CD4-positive, alpha-beta T cell treated with Interleukin-4 for 4 hours (primary cell): ENCODE measurements at regions not wholly inside any gene's neighbourhood (a gene's known extent, or its start where the extent isn't known, plus 50 kb on each side); places are given as distances from the start of the nearest gene placed in this dataset.

ENCODE experiments used
- DNase-seq: peaks from one replicate; pipeline ENCODE4 v3.0.0-alpha.2; 2020

- DNase-seq: no peak
Observed at GRCh38 chr4:59938166-59938565, 1262.0 kb upstream of the ADGRL3 start.

DNA sequence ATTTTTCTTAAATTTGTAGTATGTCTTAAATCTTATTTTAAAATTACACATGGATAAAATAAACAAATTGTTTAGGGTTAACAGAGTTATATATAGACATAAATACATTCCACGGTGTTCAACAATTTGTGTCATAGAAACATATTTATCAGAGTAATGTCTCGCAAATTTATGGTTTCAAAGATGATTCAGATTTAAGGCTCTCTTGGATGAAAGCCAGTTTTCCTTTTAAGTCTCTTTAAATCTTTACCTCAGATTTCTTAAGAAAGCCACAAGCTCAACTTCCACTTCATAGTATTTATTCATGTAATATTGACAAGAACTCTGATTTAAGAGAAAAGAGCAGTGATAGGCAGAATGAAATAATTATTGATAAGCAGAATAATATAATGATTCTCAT, 1254.8 kb upstream of the ADGRL3 start:
- DNase-seq: no peak

GRCh38 chr4:59945716-59946115, 1254.4 kb upstream of the ADGRL3 start:
- DNase-seq: no peak

- DNase-seq: no peak
Observed at GRCh38 chr4:59956366-59956765, 1243.8 kb upstream of the ADGRL3 start.

- DNase-seq: no peak
Observed at GRCh38 chr4:59960143-59960542, 1240.0 kb upstream of the ADGRL3 start.

GRCh38 chr4:59966758-59967157, 1233.4 kb upstream of the ADGRL3 start:
- no peak for DNase-seq

GRCh38 chr4:59968796-59969195, 1231.3 kb upstream of the ADGRL3 start:
- DNase-seq: no peak

- no peak for DNase-seq
Observed at GRCh38 chr4:59969909-59970308, 1230.2 kb upstream of the ADGRL3 start.

DNA sequence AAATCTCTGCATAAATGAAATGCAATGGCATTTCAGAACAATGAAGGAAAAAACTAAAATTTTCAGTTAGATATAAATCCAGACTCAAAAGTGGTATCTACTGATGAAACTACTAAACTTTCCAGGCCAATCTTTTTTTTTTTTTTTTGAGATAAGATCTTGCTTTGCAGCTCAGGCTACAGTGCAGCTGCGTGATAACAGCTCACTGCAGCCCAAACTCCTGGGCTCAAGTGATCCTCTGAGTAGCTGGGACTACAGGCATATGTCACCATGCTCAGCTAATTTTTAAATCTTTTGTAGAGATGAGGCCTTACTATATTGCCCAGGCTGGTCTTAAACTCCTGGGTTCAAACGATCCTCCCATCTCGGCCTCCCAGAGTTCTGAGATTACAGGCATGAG, 1228.2 kb upstream of the ADGRL3 start:
- DNase-seq: no peak

GRCh38 chr4:59973492-59973891, 1226.6 kb upstream of the ADGRL3 start:
- no peak for DNase-seq

- DNase-seq: no peak
Observed at GRCh38 chr4:59979061-59979460, 1221.1 kb upstream of the ADGRL3 start.

- DNase-seq: no peak
Observed at GRCh38 chr4:59983852-59984251, 1216.3 kb upstream of the ADGRL3 start.

GRCh38 chr4:59987289-59987688, 1212.8 kb upstream of the ADGRL3 start:
- DNase-seq: no peak

DNA sequence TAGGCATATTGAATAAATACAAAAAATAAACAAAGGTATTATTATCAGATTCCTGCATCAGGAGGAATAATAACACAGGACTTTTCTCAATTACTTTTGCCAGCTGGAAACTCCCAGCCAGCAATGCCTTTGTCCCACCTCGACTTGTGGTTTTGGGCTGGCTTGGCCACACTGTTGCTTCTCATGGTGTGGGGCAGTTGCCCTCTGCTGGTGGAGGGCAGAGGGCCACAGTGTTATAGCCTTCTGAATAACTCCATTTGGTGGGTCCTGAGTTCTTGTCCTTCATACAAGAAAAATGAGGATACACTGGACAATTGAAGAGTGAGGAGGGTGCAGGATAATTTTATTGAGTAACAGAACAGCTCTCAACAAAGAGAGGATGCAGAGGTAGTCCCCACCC, 1206.0 kb upstream of the ADGRL3 start:
- DNase-seq: no peak

GRCh38 chr4:60002603-60003337, 1197.4 kb upstream of the ADGRL3 start:
- DNase-seq: no peak

DNA sequence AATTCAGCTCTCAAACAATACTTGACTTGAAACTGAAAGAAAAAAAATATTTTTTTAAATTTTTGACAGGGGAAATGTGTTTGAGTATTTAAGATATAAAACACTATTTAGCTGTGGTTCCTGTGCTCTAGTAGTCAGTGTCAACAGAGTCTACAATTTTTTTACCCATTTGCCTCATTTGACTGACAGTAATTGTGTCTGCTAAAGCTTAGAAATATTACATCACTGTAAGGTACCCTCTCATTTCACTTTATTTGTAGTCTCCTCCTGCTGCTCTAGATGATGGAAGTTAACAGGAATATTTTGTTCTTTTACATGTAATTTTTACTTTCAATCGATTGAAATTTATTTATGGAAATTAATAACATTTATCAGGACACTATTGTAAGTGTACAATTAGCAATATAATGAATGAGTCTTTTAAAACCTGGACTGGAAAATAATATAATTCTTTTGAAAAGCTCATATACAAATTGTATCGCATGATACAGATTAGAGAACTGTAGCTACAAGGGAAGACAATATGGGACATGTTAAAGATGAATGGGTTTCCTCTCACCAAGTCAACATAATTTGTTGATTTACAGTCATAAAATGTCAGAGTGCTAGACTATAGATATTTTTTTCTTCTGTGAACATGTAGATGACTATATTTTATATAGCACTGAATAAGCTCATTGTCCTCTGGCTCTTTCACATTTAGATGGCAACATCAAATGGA, 1186.5 kb upstream of the ADGRL3 start:
- DNase-seq: no peak

- no peak for DNase-seq
Observed at GRCh38 chr4:60016971-60017370, 1183.2 kb upstream of the ADGRL3 start.

DNA sequence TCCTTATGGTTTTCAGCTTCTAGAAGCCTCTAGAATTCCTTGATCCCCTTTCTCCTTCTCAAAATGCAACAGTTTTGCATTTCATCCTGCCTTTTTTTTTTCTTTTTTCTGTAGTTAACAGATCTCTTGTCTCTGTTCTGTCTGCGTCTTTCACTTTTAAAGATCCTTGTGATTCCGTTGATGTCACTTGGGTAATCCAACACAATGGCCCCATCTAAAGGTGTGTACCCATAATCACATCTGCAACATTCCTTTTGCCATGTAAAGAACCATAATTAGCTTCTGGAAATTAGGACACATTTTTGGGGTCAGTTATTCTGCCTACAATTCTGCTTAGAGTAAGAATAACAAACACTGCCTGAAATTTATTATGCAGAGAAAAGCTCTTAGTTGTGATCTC, 1180.9 kb upstream of the ADGRL3 start:
- DNase-seq: no peak

DNA sequence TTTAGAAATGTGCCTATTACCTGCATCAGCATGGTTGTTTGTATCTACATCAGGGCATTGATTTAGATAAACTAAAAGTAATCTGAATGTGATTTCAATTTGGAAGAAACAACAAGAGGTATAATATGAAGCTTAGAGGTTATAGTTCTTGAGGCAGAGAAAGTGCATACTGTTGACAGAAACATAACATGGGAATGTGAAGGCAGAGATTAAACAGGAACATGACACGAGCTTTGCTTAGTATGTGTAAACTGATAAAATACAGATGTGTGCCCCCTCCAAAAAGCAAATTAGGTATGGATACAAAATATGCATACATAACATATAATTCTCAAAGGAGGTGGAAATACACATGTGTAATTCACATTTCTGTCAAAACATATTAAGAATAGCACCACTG, 1180.2 kb upstream of the ADGRL3 start:
- DNase-seq: no peak

GRCh38 chr4:60020389-60020788, 1179.7 kb upstream of the ADGRL3 start:
- DNase-seq: no peak

DNA sequence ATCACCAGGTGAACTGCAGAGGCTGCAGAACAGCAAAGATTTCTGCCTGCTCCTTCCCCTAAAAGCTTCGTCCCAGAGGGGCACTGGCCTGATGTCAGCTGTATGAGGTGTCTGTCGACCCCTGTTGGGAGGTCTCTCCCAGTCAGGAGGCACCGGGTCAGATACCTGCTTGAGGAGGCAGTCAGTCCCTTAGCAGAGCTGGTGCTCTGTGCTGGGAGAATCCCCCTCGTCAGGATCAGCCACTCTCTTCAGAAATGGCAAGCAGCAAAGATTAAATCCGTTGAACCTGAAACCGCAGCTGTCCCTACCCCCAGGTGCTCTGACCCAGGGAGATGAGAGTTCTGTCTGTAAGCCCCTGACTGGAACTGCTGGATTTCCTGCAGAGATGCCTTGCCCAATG, 1166.3 kb upstream of the ADGRL3 start:
- no peak for DNase-seq

DNA sequence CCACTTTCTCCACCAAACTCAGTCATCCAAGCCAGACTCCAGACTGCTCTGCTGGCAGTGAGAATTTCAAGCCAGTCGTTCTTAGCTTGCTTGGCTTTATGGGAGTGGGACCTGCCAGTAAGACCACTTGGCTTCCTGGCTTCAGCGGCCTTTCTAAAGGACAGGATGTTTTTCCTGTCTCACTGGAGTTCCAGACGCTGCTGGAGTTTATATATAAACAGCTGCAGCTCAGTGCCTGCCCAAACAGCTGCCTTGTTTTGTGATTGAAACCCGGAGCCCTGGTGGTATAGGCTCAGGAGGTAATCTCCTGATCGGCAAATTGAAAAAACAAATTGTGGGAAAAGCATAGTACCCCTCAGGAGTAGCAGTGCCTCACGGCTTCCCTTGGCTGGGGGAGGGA, 1165.8 kb upstream of the ADGRL3 start:
- DNase-seq: no peak

- no peak for DNase-seq
Observed at GRCh38 chr4:60039908-60040307, 1160.2 kb upstream of the ADGRL3 start.

GRCh38 chr4:60042231-60042652, 1157.9 kb upstream of the ADGRL3 start:
- DNase-seq: no peak

DNA sequence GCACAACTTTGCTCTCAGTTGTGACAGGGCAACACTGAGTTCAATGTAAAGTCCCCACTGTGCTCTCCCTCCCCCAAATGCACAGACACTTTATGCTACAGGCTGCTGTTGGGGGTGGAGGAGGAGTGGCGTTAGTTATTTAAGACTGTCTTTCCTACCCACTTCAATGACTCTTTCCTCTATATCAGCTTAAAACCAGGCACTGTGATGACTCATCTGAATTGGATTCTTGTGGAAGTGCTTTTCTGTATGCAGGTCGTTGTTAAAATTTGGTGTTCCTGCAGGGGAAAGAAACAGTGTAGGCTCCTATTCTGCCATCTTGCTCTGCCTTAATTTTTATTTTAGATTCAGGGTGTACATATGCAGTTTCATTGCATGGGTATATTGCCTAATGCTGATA, 1157.2 kb upstream of the ADGRL3 start:
- no peak for DNase-seq
